Vagina (tissue), 2 donors: ENCODE measurements at regions not wholly inside any gene's neighbourhood (a gene's known extent, or its start where the extent isn't known, plus 50 kb on each side); places are given as distances from the start of the nearest gene placed in this dataset.

ENCODE experiments used
- DNase-seq, 2 donors: peaks; one replicate each; pipeline ENCODE4 v3.0.0-alpha.2; 2017; ENCODE audit errors: extremely low spot score in 2 of 2
- H3K27ac ChIP-seq: fragments of 200-600 bp; sonication (generic); one replicate; pipeline ENCODE4 v1.5.1; 2019
- H3K27me3 ChIP-seq: fragments of 200-600 bp; sonication (generic); one replicate; pipeline ENCODE4 v1.5.1; 2019
- H3K36me3 ChIP-seq, 2 donors: fragments of 200-600 bp; sonication (generic); one replicate each; pipeline ENCODE4 v1.5.1; 2017 to 2019
- H3K4me1 ChIP-seq: fragments of 200-600 bp; sonication (generic); one replicate; pipeline ENCODE4 v1.5.1; 2019
- H3K4me3 ChIP-seq, 2 donors: fragments of 200-600 bp; sonication (generic); 1 replicate in 1 of 2; 2 replicates in 1 of 2; pipeline ENCODE4 v1.5.1; 2016 to 2019
- H3K9me3 ChIP-seq: fragments of 200-600 bp; sonication (generic); one replicate; pipeline ENCODE4 v1.5.1; 2019
- POLR2A ChIP-seq, 2 donors: fragments of 450-650 bp; IDR thresholded peaks; one replicate each; pipeline ENCODE4 v1.6.1; 2017; ENCODE audit warnings: antibody characterized with exemption in 2 of 2, mild to moderate bottlenecking in 2 of 2, moderate library complexity in 2 of 2
- POLR2AphosphoS5 ChIP-seq, 2 donors: sonication (generic); formaldehyde crosslinking; IDR thresholded peaks; one replicate each; pipeline ENCODE4 v1.9.0; 2017; ENCODE audit warnings: antibody characterized with exemption in 2 of 2, mild to moderate bottlenecking in 2 of 2, low read depth in 1 of 2; ENCODE audit not compliant: insufficient read depth in 1 of 2
- intact Hi-C: fragments of 100-400 bp; cut with DNase I; formaldehyde crosslinking; loops from one replicate; pipeline ENCODE4 v1.15.1; 2023
- TF ChIP-seq, protein P1 (sequence below), 3 experiments: fragments of 450-650 bp in 2 of 3; fragments of 200-600 bp in 1 of 3; sonication (generic) in 1 of 3; IDR thresholded peaks; one replicate each; pipeline ENCODE4 v1.5.1; 2017 to 2019; ENCODE audit warnings: antibody characterized with exemption in 3 of 3, mild to moderate bottlenecking in 2 of 3, moderate library complexity in 2 of 3

DNA sequence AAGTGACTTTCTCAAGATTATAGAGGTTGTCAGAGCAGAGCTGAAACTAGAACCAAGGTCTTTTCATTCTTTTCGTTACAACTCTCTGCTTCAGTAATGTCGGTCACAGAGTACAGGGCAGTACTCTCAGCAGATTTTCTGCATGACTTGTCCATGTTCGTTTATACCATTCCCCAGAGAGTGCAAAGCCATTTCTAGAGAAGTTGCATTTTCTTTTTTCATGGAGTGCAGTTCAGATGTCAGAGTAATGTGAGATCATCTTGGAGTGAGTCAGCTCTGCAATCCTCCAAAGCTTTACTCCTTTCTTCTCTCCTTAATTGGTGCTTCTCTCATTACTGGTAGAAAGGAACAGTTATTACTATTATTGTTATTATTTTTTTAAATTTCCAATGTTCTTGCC is 115.6 kb upstream of the B3GAT2 start:
- H3K9me3 ChIP-seq, result peaks cover 3% of the 10 kb centered on the region
- H3K36me3 ChIP-seq, result no peaks in the 10 kb centered on the region
- no peaks in the 10 kb centered on the region for H3K4me1 ChIP-seq
- no peak for DNase-seq
- no peak overlapping the region for H3K27ac ChIP-seq
- intact Hi-C loops, result no loop called here
- H3K4me3 ChIP-seq, result no peak overlapping the region
- H3K27me3 ChIP-seq, result no peaks in the 10 kb centered on the region
- TF ChIP-seq POLR2A (IDR thresholded peaks at IDR 0.05) (no peak), POLR2AphosphoS5 (IDR thresholded peaks at IDR 0.05; ENCODE audit: insufficient read depth in 1 of 2, low read depth in 1 of 2) (no peak)
- TF ChIP-seq, protein P1, sequence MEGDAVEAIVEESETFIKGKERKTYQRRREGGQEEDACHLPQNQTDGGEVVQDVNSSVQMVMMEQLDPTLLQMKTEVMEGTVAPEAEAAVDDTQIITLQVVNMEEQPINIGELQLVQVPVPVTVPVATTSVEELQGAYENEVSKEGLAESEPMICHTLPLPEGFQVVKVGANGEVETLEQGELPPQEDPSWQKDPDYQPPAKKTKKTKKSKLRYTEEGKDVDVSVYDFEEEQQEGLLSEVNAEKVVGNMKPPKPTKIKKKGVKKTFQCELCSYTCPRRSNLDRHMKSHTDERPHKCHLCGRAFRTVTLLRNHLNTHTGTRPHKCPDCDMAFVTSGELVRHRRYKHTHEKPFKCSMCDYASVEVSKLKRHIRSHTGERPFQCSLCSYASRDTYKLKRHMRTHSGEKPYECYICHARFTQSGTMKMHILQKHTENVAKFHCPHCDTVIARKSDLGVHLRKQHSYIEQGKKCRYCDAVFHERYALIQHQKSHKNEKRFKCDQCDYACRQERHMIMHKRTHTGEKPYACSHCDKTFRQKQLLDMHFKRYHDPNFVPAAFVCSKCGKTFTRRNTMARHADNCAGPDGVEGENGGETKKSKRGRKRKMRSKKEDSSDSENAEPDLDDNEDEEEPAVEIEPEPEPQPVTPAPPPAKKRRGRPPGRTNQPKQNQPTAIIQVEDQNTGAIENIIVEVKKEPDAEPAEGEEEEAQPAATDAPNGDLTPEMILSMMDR (IDR thresholded peaks at IDR 0.05), result no peak

GRCh38 chr6:71077655-71078054 is 120.8 kb upstream of the B3GAT2 start:
- TF ChIP-seq, protein P1 (IDR thresholded peaks at IDR 0.05), result no peak
- TF ChIP-seq POLR2AphosphoS5 (IDR thresholded peaks at IDR 0.05; ENCODE audit: insufficient read depth in 1 of 2, low read depth in 1 of 2) (no peak), POLR2A (IDR thresholded peaks at IDR 0.05) (no peak)
- H3K9me3 ChIP-seq, result peaks cover 4% of the 10 kb centered on the region
- no peaks in the 10 kb centered on the region for H3K27me3 ChIP-seq
- H3K36me3 ChIP-seq, result no peaks in the 10 kb centered on the region
- H3K4me1 ChIP-seq, result peaks cover 10% of the 10 kb centered on the region
- no peak overlapping the region for H3K27ac ChIP-seq
- intact Hi-C loops, result no loop called here
- H3K4me3 ChIP-seq, result no peak overlapping the region
- DNase-seq, result no peak

- TF ChIP-seq, protein P1 (IDR thresholded peaks at IDR 0.05), result no peak
- no peak for TF ChIP-seq POLR2A (IDR thresholded peaks at IDR 0.05)
- no peak for TF ChIP-seq POLR2AphosphoS5 (IDR thresholded peaks at IDR 0.05; ENCODE audit: insufficient read depth in 1 of 2, low read depth in 1 of 2)
- Histone ChIP-seq H3K27ac (no peak overlapping the region), H3K4me3 (no peak overlapping the region), H3K4me1 (peaks cover 15% of the 10 kb centered on the region), H3K9me3 (peaks cover 4% of the 10 kb centered on the region), H3K27me3 (no peaks in the 10 kb centered on the region), H3K36me3 (no peaks in the 10 kb centered on the region)
- DNase-seq, result no peak
- intact Hi-C loops, result no loop called here
Measured at GRCh38 chr6:71079677-71080076, 122.8 kb upstream of the B3GAT2 start.

DNA sequence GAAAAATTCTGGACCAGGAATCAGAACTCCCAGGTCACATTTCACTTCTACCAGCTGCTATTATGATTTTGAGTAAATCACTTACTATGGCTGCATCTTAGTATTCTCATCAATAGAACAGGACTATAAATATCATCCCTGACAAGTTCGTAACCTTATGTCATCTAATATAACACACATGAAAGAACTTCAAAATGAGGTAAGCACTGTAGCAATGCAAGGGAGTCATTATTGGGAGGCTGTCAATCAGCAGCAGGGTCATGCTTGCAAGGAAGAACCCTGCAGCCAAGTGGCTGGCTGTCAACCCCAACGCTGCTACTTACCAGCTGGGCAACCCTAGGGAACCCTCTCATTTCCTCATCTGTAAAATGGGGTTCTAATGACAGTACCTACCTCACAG is 123.3 kb upstream of the B3GAT2 start:
- intact Hi-C loops, result no loop called here
- Histone ChIP-seq H3K9me3 (peaks cover 4% of the 10 kb centered on the region), H3K36me3 (no peaks in the 10 kb centered on the region), H3K27ac (no peak overlapping the region), H3K4me3 (no peak overlapping the region), H3K4me1 (peaks cover 15% of the 10 kb centered on the region), H3K27me3 (no peaks in the 10 kb centered on the region)
- DNase-seq, result no peak
- TF ChIP-seq POLR2A (IDR thresholded peaks at IDR 0.05) (no peak), POLR2AphosphoS5 (IDR thresholded peaks at IDR 0.05; ENCODE audit: insufficient read depth in 1 of 2, low read depth in 1 of 2) (no peak)
- TF ChIP-seq, protein P1 (IDR thresholded peaks at IDR 0.05), result no peak

DNA sequence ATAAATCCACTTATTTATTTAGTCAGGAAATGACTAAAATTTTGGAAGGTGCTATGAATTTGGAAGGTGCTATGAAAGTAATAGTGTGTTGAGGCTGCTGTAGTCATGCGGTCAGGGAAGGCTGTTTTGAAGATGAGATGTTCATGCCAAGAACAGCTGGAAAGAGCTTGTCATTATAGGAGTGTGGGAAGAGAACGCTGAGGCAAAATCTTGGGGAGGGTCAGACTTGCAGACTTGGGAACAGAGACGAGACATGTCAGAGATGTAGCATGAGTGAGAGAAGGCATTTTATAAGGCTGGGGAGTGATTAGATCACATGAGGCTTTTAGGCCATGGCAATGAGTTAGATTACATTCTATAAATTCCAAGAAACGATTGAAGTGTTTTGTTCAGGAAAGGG is 124.0 kb upstream of the B3GAT2 start:
- H3K27me3 ChIP-seq, result no peaks in the 10 kb centered on the region
- intact Hi-C loops, result no loop called here
- TF ChIP-seq, protein P1 (IDR thresholded peaks at IDR 0.05), result no peak
- TF ChIP-seq POLR2A (IDR thresholded peaks at IDR 0.05) (no peak), POLR2AphosphoS5 (IDR thresholded peaks at IDR 0.05; ENCODE audit: insufficient read depth in 1 of 2, low read depth in 1 of 2) (no peak)

More for the DNA sequence above, 124.0 kb upstream of the B3GAT2 start:
- peaks cover 15% of the 10 kb centered on the region for H3K4me1 ChIP-seq
- no peak overlapping the region for H3K4me3 ChIP-seq
- H3K27ac ChIP-seq, result no peak overlapping the region
- DNase-seq, result no peak
- H3K36me3 ChIP-seq, result no peaks in the 10 kb centered on the region
- H3K9me3 ChIP-seq, result peaks cover 4% of the 10 kb centered on the region
